GM18867 (cell line): ENCODE measurements at regions not wholly inside any gene's neighbourhood (a gene's known extent, or its start where the extent isn't known, plus 50 kb on each side); places are given as distances from the start of the nearest gene placed in this dataset.

Experiments
- ATAC-seq: cut with Tn5 transposase; IDR thresholded peaks from one replicate; pipeline ENCODE4 v1.9.1; 2021; ENCODE audit warnings: mild to moderate bottlenecking, moderate library complexity; ENCODE audit not compliant: unreplicated experiment

DNA sequence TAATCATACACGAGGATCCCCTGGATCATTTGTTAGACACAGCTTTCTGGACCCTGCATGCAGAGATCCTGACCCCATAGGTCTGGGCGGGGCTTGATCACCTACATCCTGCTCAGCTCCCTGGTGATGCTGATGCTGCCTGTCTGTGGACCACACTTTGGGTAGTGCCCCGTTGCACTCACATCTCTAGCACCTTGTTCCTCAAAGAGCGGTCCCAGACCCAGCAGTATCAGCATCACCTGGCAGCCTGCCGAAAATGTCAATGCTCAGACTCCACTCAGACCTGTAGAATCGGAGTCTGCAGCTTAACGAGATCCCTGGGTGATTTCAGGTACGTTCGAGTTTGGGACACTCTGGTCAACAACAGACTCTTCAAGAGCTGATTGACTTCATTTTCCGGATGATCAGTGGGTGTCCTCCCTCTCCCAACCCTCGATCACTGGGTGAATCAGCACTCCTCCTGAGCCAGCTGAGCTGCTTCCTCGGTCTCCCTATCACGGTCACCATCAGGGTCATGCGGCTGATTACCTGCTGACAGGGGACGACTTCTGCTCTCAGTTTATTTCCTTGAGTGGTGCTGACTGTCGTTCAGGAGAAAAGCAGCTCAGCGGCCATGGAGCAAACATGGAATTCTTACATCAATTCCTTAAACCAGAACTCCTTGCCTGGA is 150.6 kb upstream of the RAB12 start:
- no peak for ATAC-seq

DNA sequence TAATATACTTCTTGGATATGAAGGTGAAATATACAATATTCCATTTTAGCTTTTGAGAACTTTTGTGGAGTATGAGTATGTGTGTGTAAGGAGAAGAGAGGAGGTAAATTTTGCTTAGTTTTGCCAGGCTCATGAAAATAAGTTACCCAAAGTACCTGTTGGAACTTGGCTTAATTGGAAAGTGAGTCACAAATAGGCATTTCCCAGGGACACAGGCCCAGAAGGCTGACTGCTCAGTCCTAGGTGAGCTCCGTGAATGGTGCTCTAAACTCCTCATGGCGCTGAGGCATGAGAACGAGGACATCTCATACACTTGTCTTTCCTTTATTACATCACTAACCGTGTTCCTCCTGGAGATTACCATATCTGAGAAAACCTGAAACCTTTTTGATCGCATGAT is 148.5 kb upstream of the RAB12 start:
- ATAC-seq: no peak

DNA sequence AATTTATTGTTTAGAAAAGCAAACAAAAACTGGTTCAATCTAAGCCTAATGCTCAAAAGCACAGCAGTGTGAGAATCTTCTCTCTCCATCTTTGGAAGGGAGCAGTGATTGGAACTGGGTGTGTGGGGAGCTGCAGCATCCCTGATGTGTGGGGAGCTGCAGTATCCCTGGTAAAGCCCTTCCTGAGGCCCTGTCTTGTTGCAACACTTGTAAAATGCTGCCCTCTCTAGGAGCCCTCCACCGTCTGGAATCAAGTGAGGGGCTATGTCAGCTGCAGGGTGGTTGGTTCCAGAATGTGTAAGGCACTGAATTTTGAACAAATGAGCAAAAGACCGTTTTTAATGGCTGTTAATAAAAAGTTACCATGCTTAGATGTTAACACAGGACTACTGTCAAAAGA is 147.7 kb upstream of the RAB12 start:
- ATAC-seq: no peak

- ATAC-seq: no peak
Measured at GRCh38 chr18:8462651-8463185, 146.5 kb upstream of the RAB12 start.

- no peak for ATAC-seq
Measured at GRCh38 chr18:8463791-8464190, 145.4 kb upstream of the RAB12 start.

GRCh38 chr18:8468191-8468590 is 141.0 kb upstream of the RAB12 start:
- ATAC-seq: no peak

DNA sequence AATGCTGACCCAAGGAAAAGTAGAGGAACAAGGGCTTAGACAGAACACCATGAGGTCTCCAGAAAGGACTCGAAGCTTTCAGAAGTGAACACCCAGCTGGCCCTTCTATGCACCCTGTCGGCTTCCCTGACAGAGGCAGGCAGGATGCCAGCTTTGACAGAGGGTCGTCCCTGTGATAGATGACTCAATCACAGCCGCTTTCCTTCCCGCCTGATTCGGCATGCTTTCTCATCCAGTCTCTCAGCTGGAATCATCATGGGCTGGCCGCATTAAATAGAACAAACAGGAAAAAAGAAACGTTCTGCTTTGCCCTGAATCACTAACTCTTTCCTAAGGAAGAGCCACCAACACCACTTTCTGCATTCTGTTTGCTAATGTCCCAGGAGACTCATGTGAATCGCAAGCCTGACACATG is 140.3 kb upstream of the RAB12 start:
- ATAC-seq: no peak

DNA sequence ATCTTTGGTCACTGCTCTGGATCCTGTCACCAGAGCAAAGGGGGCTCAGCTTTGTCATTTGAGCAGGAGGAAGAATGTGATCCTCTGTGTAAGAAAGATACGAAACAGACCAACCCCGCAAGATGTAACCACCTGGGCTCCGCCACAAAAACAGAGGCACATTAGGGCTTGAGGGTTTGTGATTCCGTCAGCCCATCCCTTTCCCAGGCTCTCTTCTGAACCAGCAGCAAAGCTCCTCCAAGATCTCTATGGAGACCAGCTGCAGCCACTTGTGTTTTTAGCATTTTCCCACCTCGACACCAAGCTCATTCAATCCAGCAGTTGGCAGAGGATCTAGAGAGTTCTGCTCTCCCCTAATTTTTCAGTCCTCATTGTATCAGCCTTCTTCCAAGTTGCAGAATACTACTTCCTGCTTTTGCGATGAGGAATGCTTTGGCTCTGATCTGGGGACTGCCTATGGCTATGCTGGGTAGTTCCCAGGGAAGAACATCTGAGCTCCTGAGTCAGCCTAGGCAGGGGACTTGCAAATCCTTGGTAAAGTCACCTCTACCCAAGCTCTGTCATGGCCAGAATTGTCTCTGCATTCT is 139.6 kb upstream of the RAB12 start:
- ATAC-seq: no peak

DNA sequence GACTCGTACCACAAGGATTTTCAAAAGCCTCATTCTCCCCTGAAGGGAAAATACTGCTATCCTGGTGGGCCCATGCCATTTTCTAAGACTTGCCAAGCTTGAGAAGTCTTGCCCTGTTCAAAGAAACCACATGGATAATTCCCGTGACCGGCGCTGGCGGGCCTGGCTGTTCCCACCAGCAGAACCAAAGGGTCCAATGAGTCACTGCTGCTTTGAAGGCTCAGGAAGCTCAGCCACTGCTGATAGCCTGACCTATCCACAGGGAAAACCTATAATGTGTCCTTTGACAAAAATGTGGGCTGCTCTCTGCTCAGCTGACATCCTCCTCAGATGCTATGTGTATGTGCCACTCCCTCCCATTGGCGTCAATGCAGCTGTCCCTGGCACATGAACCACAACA is 137.9 kb upstream of the RAB12 start:
- no peak for ATAC-seq

DNA sequence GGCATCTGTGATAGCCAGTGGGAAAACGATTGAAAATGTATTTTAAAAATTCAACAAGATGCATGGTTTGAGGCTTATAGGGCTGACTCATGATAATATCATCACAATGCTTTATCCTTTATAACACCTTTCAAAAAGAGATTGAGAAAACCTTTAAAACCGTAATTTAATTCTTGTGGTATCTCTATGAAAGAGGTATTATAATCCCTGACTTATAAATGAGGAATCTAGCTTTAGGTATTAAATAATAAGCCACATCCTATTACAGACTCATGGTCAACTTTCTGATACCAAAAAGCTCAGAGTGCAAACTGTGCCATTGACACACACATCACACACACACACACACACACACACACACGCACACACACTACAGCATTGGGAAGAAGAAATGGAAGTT is 134.6 kb upstream of the RAB12 start:
- ATAC-seq: no peak

- no peak for ATAC-seq
Measured at GRCh38 chr18:8477615-8478014, 131.6 kb upstream of the RAB12 start.

- ATAC-seq: peak; percentile 81
Measured at GRCh38 chr18:8478166-8478967, 130.9 kb upstream of the RAB12 start.

GRCh38 chr18:8478968-8479370 is 130.3 kb upstream of the RAB12 start:
- no peak for ATAC-seq

GRCh38 chr18:8479789-8480188 is 129.4 kb upstream of the RAB12 start:
- no peak for ATAC-seq

DNA sequence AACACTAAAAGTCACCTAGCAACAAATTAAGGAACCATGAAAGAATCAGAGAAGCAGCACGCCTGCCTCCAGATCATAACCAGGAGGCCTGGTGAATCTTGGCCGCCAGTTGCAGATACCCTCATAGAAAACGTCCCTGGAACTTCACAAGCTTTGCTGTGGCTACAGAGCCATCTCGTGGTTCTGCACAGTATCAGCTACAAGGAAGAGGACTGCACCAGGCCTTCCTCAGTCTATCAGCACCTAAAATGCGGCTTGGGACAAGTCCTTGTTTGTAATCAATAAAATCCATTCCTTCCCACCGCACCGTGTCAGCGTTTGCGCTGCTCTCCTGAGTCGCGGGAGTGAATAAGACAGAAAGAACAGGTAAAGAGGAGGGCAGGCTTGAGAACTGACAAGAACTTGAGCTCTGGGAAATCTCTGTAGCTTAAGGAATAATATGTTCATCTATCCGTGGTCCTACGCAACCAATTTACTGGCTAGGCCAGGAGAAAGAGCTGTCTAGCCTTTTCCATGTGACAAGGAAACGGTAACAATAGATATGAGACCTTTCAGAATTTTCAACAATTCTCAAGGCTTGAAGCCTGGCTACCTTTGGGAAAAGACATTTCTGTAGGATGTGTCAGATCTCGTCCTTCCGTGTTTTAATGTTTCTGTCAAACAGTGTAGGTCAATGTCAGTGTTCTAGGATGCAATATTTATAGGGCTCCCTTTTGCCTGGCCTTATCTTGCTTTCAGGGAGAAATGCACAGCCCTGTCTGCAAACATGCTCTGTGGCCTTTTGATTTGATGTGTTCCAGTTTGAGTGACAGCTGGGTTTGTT is 128.5 kb upstream of the RAB12 start:
- ATAC-seq: no peak

DNA sequence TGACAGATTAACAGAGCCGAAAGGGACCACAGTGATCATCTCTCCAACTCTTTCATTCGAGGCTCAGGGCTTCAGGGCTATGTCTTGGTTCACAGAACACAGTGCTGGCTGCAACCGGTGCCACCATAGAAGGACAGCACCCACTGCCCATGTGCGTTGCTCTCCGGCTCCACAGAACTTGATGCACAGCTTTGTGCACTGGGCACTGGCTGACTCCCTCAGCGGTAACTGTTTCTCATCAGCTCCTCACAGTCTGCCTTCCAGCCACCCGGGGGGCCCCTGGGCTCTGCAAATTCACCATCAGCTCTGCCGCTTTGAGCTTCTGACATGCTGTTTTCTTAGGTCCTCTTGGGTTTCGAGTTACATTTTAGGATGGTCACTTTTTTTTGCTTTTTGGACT is 124.3 kb upstream of the RAB12 start:
- no peak for ATAC-seq

DNA sequence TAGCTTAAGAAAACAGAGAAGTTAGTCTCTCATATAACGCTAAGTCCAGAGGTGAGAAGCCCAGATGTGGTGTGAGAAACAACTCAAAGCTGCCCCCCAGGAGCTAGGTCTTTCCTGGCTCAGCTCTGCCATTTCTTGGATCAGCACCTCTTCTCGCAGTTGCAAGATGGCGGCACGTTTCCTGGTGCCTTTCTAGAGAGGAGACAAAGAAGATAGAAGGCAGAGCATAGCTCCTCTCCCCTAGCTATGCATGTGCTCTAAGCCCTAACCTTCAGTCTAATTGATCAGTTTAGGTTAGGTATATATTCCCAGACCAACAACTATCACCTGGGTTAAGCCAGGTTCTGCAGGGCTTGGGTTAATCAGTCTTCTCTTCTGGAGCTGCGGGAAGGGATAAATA is 119.5 kb upstream of the RAB12 start:
- no peak for ATAC-seq

GRCh38 chr18:8491516-8491915 is 117.7 kb upstream of the RAB12 start:
- no peak for ATAC-seq

GRCh38 chr18:8493141-8493540 is 116.1 kb upstream of the RAB12 start:
- ATAC-seq: no peak

DNA sequence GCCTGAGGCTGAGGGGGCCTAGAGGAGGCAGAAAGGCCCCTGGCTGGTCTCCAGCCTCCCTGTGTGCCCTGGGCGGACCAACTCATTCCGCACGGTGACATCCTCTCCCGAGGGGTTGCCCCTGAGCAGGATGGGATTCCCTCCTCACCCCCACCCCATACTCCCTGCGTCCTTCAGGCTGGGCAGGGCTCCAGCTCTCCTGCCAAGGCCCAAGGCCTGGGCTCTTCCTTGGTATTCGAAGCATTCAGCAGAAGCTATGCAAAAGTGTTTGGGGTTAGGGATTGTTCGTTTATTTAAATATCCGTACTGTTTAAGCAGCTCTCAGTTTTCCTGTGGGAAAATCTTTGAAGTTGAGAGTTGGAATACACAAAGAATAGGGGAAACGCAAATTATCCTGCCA is 113.1 kb upstream of the RAB12 start:
- ATAC-seq: no peak

DNA sequence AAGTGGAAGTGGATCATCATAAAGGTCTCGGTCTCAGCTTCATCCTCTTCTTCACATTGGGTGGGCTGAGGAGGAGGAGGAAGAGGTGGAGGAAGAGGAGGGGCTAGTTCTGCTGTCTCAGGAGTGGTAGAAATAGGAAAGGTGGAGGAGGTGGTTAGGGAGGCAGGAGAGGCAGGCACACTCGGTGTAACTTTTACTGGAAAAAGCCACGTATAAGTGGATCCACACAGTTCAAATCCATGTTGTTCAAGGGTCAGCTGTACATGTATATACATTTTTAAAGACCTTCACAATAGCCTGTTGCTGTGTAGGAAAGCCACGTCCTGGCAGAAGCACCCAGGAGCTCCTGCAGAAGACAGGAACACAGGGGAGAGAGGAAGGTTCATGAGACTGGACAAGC is 110.3 kb upstream of the RAB12 start:
- ATAC-seq: no peak
